ENCODE measurements at regions not wholly inside any gene's neighbourhood (a gene's known extent, or its start where the extent isn't known, plus 50 kb on each side); places are given as distances from the start of the nearest gene placed in this dataset.

DNA sequence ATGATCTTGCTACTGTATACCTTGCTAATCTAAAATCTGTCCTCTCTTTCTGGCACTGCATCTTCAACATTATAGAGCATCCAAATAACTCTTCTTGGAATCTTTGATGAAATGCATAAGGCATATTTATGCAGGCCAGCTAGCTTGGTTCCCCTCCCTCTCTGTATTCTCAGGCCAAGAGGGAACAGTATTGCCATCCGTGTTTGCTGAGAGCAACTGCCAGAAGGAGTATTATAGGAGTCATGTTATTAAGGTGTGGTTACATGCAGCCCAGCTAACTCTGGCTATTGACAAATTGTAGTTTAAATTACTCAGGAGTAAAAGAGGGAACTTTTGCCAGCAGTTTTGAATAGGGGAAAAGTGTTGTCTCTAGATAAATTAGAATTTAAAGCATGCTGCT lies 309.3 kb upstream of the E2F7 start:
- TF ChIP-seq, protein P1, sequence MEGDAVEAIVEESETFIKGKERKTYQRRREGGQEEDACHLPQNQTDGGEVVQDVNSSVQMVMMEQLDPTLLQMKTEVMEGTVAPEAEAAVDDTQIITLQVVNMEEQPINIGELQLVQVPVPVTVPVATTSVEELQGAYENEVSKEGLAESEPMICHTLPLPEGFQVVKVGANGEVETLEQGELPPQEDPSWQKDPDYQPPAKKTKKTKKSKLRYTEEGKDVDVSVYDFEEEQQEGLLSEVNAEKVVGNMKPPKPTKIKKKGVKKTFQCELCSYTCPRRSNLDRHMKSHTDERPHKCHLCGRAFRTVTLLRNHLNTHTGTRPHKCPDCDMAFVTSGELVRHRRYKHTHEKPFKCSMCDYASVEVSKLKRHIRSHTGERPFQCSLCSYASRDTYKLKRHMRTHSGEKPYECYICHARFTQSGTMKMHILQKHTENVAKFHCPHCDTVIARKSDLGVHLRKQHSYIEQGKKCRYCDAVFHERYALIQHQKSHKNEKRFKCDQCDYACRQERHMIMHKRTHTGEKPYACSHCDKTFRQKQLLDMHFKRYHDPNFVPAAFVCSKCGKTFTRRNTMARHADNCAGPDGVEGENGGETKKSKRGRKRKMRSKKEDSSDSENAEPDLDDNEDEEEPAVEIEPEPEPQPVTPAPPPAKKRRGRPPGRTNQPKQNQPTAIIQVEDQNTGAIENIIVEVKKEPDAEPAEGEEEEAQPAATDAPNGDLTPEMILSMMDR (conservative IDR thresholded peaks at IDR 0.05): no peak
- TF ChIP-seq EZH2 (IDR thresholded peaks at IDR 0.05; ENCODE audit: low read depth): no peak
